Trophoblast cell (in vitro differentiated cells and primary cell): ENCODE measurements at regions not wholly inside any gene's neighbourhood (a gene's known extent, or its start where the extent isn't known, plus 50 kb on each side); places are given as distances from the start of the nearest gene placed in this dataset.

Source experiments
- DNase-seq, 2 donors: peaks; one replicate each; pipeline ENCODE4 v3.0.0-alpha.2; 2016
- H2AFZ ChIP-seq: 2 replicates; pipeline ENCODE4 v1.6.1; 2013; ENCODE audit warnings: low read length, moderate library complexity, mild to moderate bottlenecking; ENCODE audit not compliant: insufficient read depth, poor library complexity
- H2AK5ac ChIP-seq: 2 replicates; pipeline ENCODE4 v1.6.1; 2013; ENCODE audit warnings: mild to moderate bottlenecking, low read length
- H2BK120ac ChIP-seq: 2 replicates; pipeline ENCODE4 v1.6.1; 2013; ENCODE audit warnings: low read length, mild to moderate bottlenecking, moderate library complexity; ENCODE audit not compliant: insufficient read depth, poor library complexity
- H2BK12ac ChIP-seq: 2 replicates; pipeline ENCODE4 v1.6.1; 2013; ENCODE audit warnings: mild to moderate bottlenecking, low read length, moderate library complexity
- H2BK5ac ChIP-seq: 2 replicates; pipeline ENCODE4 v1.6.1; 2013; ENCODE audit warnings: low read length, low read depth, moderate library complexity, mild to moderate bottlenecking; ENCODE audit not compliant: poor library complexity
- H3K14ac ChIP-seq: 2 replicates; pipeline ENCODE4 v1.6.1; 2013; ENCODE audit warnings: mild to moderate bottlenecking, low read length
- H3K18ac ChIP-seq: 2 replicates; pipeline ENCODE4 v1.6.1; 2013; ENCODE audit warnings: mild to moderate bottlenecking, low read length
- H3K23ac ChIP-seq: 2 replicates; pipeline ENCODE4 v1.6.1; 2013; ENCODE audit warnings: low read length
- H3K27ac ChIP-seq: 2 replicates; pipeline ENCODE4 v1.5.1; 2013; ENCODE audit warnings: low read depth, mild to moderate bottlenecking, inconsistent platforms, low read length, moderate library complexity
- H3K27me3 ChIP-seq: 2 replicates; pipeline ENCODE4 v1.6.1; 2013; ENCODE audit warnings: inconsistent platforms, mild to moderate bottlenecking, low read length, moderate library complexity; ENCODE audit not compliant: insufficient read depth
- H3K36me3 ChIP-seq, 2 experiments: 1 replicate in 1 of 2; 2 replicates in 1 of 2; pipeline ENCODE4 v1.6.1; 2013; ENCODE audit warnings: low read length in 2 of 2, mild to moderate bottlenecking in 2 of 2, moderate library complexity in 1 of 2; ENCODE audit not compliant: insufficient read depth in 2 of 2, control insufficient read depth in 1 of 2
- H3K4ac ChIP-seq: 2 replicates; pipeline ENCODE4 v1.6.1; 2013; ENCODE audit warnings: low read depth, mild to moderate bottlenecking, low read length, moderate library complexity
- H3K4me1 ChIP-seq, 2 experiments: 1 replicate in 1 of 2; 2 replicates in 1 of 2; pipeline ENCODE4 v1.6.1; 2013; ENCODE audit warnings: low read length in 2 of 2, mild to moderate bottlenecking in 2 of 2, moderate library complexity in 1 of 2; ENCODE audit not compliant: insufficient read depth in 2 of 2, control insufficient read depth in 1 of 2
- H3K4me2 ChIP-seq: 2 replicates; pipeline ENCODE4 v1.6.1; 2013; ENCODE audit warnings: inconsistent platforms, mild to moderate bottlenecking, low read length, moderate library complexity
- H3K4me3 ChIP-seq: 2 replicates; pipeline ENCODE4 v1.5.1; 2013; ENCODE audit warnings: mild to moderate bottlenecking, low read depth, low read length, inconsistent platforms
- H3K79me1 ChIP-seq: one replicate; pipeline ENCODE4 v1.6.1; 2013; ENCODE audit warnings: low read length
- H3K79me2 ChIP-seq: 2 replicates; pipeline ENCODE4 v1.6.1; 2013; ENCODE audit warnings: low read length, mild to moderate bottlenecking; ENCODE audit not compliant: control insufficient read depth, insufficient read depth, poor library complexity
- H3K9ac ChIP-seq: 2 replicates; pipeline ENCODE4 v1.6.1; 2013; ENCODE audit warnings: mild to moderate bottlenecking, low read length
- H3K9me3 ChIP-seq: 2 replicates; pipeline ENCODE4 v1.6.1; 2013; ENCODE audit warnings: low read depth, mild to moderate bottlenecking, control low read depth, inconsistent platforms, low read length; ENCODE audit not compliant: insufficient read depth
- H4K12ac ChIP-seq: 2 replicates; pipeline ENCODE4 v1.6.1; 2013; ENCODE audit warnings: low read depth, mild to moderate bottlenecking, low read length, moderate library complexity
- H4K8ac ChIP-seq: 2 replicates; pipeline ENCODE4 v1.6.1; 2013; ENCODE audit warnings: low read depth, mild to moderate bottlenecking, low read length, moderate library complexity
- H4K91ac ChIP-seq: one replicate; pipeline ENCODE4 v1.6.1; 2013; ENCODE audit warnings: low read depth, mild to moderate bottlenecking, low read length, moderate library complexity
- WGBS: extraction: QIAGEN DNeasy Blood & Tissue Kit; methylation state at CpG from one replicate; pipeline ENCODE4 v1.1.7; 2013; ENCODE audit warnings: missing lambda C conversion rate; ENCODE audit not compliant: insufficient read length, insufficient coverage; ENCODE audit errors: extremely low coverage; 5-methylcytosine and 5-hydroxymethylcytosine counted together

GRCh38 chr1:91575909-91576519 lies 75.4 kb downstream of the CDC7 start:
- no peak overlapping the region for H2AK5ac ChIP-seq
- H2BK5ac ChIP-seq = no peak overlapping the region
- no peak overlapping the region for H2AFZ ChIP-seq
- no peak overlapping the region for H4K12ac ChIP-seq
- H2BK120ac ChIP-seq = no peak overlapping the region
- H3K27me3 ChIP-seq = no peaks in the 10 kb centered on the region
- no peaks in the 10 kb centered on the region for H3K36me3 ChIP-seq
- no peaks in the 10 kb centered on the region for H3K4me1 ChIP-seq
- no peaks in the 10 kb centered on the region for H3K79me2 ChIP-seq
- no peak overlapping the region for H3K14ac ChIP-seq
- no peak overlapping the region for H3K4me2 ChIP-seq
- no peak overlapping the region for H3K18ac ChIP-seq
- no peak overlapping the region for H3K27ac ChIP-seq
- no peaks in the 10 kb centered on the region for H3K9me3 ChIP-seq
- no CpG with 5 or more reads among the region's 4 CpGs for WGBS
- H4K8ac ChIP-seq = no peak overlapping the region
- no peak overlapping the region for H3K4ac ChIP-seq
- no peak overlapping the region for H4K91ac ChIP-seq
- H3K23ac ChIP-seq = no peak overlapping the region
- H3K9ac ChIP-seq = no peak overlapping the region
- H3K4me3 ChIP-seq = no peak overlapping the region
- H2BK12ac ChIP-seq = no peak overlapping the region
- H3K79me1 ChIP-seq = no peaks in the 10 kb centered on the region
- DNase-seq = no peak

DNA sequence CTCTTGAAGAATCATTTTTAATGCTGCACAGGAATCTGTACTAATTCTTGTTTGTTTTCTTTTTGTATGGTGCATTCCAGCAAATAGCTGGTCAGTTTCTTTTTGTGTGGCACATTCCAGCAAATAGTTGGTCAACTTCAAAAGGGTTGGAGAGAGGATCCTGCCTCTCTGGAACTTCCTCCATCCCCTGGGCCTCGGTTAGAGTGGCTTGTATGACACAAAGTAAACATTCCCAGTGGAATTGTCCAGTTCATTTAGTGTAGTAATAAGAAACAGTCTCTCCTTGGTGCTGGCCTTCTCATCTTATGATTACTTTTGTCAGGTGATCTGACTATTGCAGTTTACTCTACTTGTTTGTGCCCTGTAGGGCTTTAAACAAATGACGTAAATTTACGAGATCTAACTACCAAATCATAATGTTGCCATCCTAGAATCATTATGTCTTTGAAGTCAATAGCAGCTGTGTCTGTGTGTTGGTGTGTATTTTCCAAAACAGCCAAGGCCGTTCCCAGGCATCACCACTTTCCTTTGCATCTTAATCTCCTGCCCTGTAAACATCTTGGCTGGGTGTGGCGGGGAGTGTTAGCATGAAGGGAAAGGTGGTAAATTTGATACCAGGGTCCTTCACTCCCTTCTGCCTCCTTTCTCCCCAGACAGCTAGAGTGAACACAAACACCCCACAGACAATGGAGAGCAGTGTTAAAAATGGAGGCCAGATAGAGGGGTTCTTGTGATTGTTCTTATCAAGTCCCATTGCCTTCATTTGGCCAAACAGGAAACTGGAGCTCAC lies 77.9 kb downstream of the CDC7 start:
- H3K18ac ChIP-seq = no peak overlapping the region
- H2BK120ac ChIP-seq = no peak overlapping the region
- no peak overlapping the region for H3K23ac ChIP-seq
- no peak overlapping the region for H3K4ac ChIP-seq
- no CpG with 5 or more reads among the region's 5 CpGs for WGBS
- H3K4me2 ChIP-seq = no peak overlapping the region
- no peak for DNase-seq
- no peaks in the 10 kb centered on the region for H3K9me3 ChIP-seq
- no peaks in the 10 kb centered on the region for H3K4me1 ChIP-seq
- H3K14ac ChIP-seq = no peak overlapping the region
- no peak overlapping the region for H2AK5ac ChIP-seq
- no peak overlapping the region for H2BK5ac ChIP-seq
- H3K79me1 ChIP-seq = no peaks in the 10 kb centered on the region
- no peak overlapping the region for H2BK12ac ChIP-seq
- no peak overlapping the region for H4K8ac ChIP-seq
- no peak overlapping the region for H4K12ac ChIP-seq
- H2AFZ ChIP-seq = no peak overlapping the region
- no peaks in the 10 kb centered on the region for H3K79me2 ChIP-seq
- H3K9ac ChIP-seq = no peak overlapping the region
- no peaks in the 10 kb centered on the region for H3K27me3 ChIP-seq
- H3K4me3 ChIP-seq = no peak overlapping the region
- H4K91ac ChIP-seq = no peak overlapping the region
- H3K27ac ChIP-seq = no peak overlapping the region
- H3K36me3 ChIP-seq = no peaks in the 10 kb centered on the region

DNA sequence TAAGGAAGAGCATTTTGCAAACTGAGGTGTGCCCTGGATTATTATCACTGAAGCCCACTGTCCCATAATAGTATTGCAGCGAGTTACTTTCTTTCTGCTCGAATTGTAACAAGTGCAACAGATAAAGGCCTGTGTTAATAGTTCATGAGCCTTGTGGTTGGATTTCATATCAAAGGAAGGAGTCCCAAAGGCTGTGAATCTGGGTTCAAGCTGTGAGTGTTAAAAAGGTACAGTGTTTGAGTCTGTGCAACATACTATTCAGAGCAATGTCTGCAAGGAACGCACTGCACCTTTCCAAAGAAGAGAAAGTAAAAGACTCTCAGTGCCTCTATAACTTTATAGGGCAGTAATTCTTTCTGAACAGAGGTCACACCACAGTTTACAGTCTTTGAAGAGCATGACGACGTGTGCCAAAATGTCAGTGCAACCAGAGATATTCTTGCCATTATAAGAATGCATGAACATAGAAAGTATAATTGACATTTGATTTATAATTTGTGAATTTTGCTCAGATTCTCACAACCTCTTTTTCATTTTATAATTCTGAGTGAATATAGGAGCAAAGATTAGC lies 79.1 kb downstream of the CDC7 start:
- H3K9ac ChIP-seq = no peak overlapping the region
- no peak overlapping the region for H3K14ac ChIP-seq
- no peaks in the 10 kb centered on the region for H3K4me1 ChIP-seq
- H3K18ac ChIP-seq = no peak overlapping the region
- DNase-seq = no peak
- no peaks in the 10 kb centered on the region for H3K79me2 ChIP-seq
- no peaks in the 10 kb centered on the region for H3K79me1 ChIP-seq
- H2BK5ac ChIP-seq = no peak overlapping the region
- H2BK120ac ChIP-seq = no peak overlapping the region
- H2AK5ac ChIP-seq = no peak overlapping the region
- H2AFZ ChIP-seq = no peak overlapping the region
- no CpG with 5 or more reads among the region's 5 CpGs for WGBS
- H3K27ac ChIP-seq = no peak overlapping the region
- no peak overlapping the region for H4K91ac ChIP-seq
- no peaks in the 10 kb centered on the region for H3K27me3 ChIP-seq
- H3K4me3 ChIP-seq = no peak overlapping the region
- H3K23ac ChIP-seq = no peak overlapping the region
- no peak overlapping the region for H4K8ac ChIP-seq
- no peaks in the 10 kb centered on the region for H3K9me3 ChIP-seq
- no peak overlapping the region for H3K4ac ChIP-seq
- H4K12ac ChIP-seq = no peak overlapping the region
- no peaks in the 10 kb centered on the region for H3K36me3 ChIP-seq
- H3K4me2 ChIP-seq = no peak overlapping the region
- H2BK12ac ChIP-seq = no peak overlapping the region

DNA sequence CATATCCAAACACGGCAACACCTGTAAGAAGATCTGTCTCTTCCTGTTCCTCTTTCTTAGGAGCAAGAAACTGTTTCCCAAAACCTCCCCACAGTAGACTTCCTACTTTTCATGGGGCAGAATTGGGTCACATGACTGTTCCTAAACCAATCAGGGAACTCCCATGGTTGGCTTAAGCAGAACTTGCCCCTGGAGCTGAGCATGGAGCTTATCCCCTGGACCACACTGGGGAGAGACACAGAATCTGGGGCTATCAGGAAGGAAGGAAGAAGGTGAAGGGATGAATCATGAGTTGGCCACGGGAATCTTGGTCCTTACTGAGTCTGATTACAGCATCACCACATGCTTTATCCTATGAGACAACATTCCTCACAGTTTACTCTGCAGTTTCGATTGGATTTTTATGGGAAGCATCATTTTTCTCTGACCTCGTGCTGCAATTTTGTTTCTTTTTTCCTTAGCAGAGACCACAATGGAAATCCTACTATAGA lies 81.8 kb downstream of the CDC7 start:
- Histone ChIP-seq H3K79me2 (no peaks in the 10 kb centered on the region), H4K91ac (no peak overlapping the region), H3K14ac (no peak overlapping the region), H3K9ac (no peak overlapping the region), H3K79me1 (no peaks in the 10 kb centered on the region), H3K23ac (no peak overlapping the region), H3K4ac (no peak overlapping the region), H2AFZ (no peak overlapping the region), H3K4me3 (no peak overlapping the region), H3K4me1 (peaks cover 0 to 2% of the 10 kb centered on the region in 2 experiments), H2BK12ac (no peak overlapping the region), H3K18ac (no peak overlapping the region), H4K8ac (no peak overlapping the region), H4K12ac (no peak overlapping the region), H2BK5ac (no peak overlapping the region), H3K9me3 (peaks cover 2% of the 10 kb centered on the region), H2AK5ac (no peak overlapping the region), H3K36me3 (no peaks in the 10 kb centered on the region), H2BK120ac (no peak overlapping the region), H3K4me2 (no peak overlapping the region), H3K27ac (no peak overlapping the region), H3K27me3 (no peaks in the 10 kb centered on the region)
- peak in 1 of 2 donors; percentile 29 for DNase-seq
- WGBS = no CpG with 5 or more reads among the region's 4 CpGs
